Panc1 (cell line): ENCODE measurements at regions not wholly inside any gene's neighbourhood (a gene's known extent, or its start where the extent isn't known, plus 50 kb on each side); places are given as distances from the start of the nearest gene placed in this dataset.
A peak's percentile ranks its signal among the peaks of the same experiment; 100 is the strongest.
"Not testable (repeated sequence)": the region's sequence is repeated elsewhere in the genome, so short reads cannot be mapped to it uniquely, and the experiment has no call there.

Experiments
- ATAC-seq: fragments of 200-7000 bp; cut with Tn5 transposase; 2 replicates; pipeline ENCODE4 v1.9.1; 2020; ENCODE audit warnings: mild to moderate bottlenecking, moderate library complexity
- BruUV-seq: library from RNA; stranded (reverse); fragments of 400-500 nt; replicated peaks from 2 replicates; lab custom pipeline; 2021; lab: Mats Ljungman, UMichigan
- CTCF ChIA-PET: fragments of 300-600 bp; sonication (Branson Sonifier 250); formaldehyde crosslinking; loops from one replicate; lab custom pipeline; 2022; ENCODE audit warnings: antibody characterized with exemption; lab: Charles Lee
- POLR2A ChIA-PET: fragments of 300-600 bp; sonication (Branson Sonifier 250); formaldehyde crosslinking; loops from one replicate; lab custom pipeline; 2022; ENCODE audit warnings: antibody characterized with exemption; lab: Charles Lee
- DNase-seq: peaks from one replicate; pipeline ENCODE4 v3.0.0-alpha.2; 2010; ENCODE audit warnings: low read depth, low spot score
- H3K27ac ChIP-seq: 2 replicates; pipeline ENCODE4 v1.5.1; 2011; ENCODE audit warnings: mild to moderate bottlenecking, low read length, inconsistent platforms
- H3K27me3 ChIP-seq: fragments of 200-500 bp; sonication (Bioruptor generic); 2 replicates; pipeline ENCODE4 v1.6.0; 2014; ENCODE audit warnings: low read length, inconsistent platforms; ENCODE audit not compliant: control insufficient read depth, insufficient read depth
- H3K36me3 ChIP-seq: fragments of 200-500 bp; sonication (Bioruptor generic); 2 replicates; pipeline ENCODE4 v1.5.1; 2014; ENCODE audit warnings: inconsistent platforms, mild to moderate bottlenecking, low read length, moderate library complexity; ENCODE audit not compliant: control insufficient read depth, insufficient read depth
- H3K4me1 ChIP-seq: 2 replicates; pipeline ENCODE4 v1.5.1; 2011; ENCODE audit warnings: inconsistent platforms, mild to moderate bottlenecking, low read length, moderate library complexity; ENCODE audit not compliant: control insufficient read depth, insufficient read depth
- H3K4me3 ChIP-seq, 2 experiments: 2 replicates each; pipeline ENCODE4 v1.5.1; 2011 to 2012; ENCODE audit warnings: low read depth in 2 of 2, low read length in 2 of 2, mild to moderate bottlenecking in 2 of 2, inconsistent platforms in 1 of 2, moderate library complexity in 1 of 2
- H3K9me3 ChIP-seq: fragments of 200-500 bp; sonication (Bioruptor generic); 2 replicates; pipeline ENCODE4 v1.5.1; 2014; ENCODE audit warnings: low read depth, mild to moderate bottlenecking, inconsistent platforms, low read length, moderate library complexity; ENCODE audit not compliant: control insufficient read depth, insufficient read depth
- POLR2AphosphoS5 ChIP-seq: IDR thresholded peaks from 2 replicates; pipeline ENCODE4 v1.6.1; 2012; ENCODE audit warnings: mild to moderate bottlenecking, low read depth, low read length, moderate library complexity
- SIN3A ChIP-seq: IDR thresholded peaks from 2 replicates; pipeline ENCODE4 v1.6.1; 2012; ENCODE audit warnings: low read depth, mild to moderate bottlenecking, low read length, moderate library complexity, borderline replicate concordance; ENCODE audit not compliant: insufficient read depth
- TCF7L2 ChIP-seq: IDR thresholded peaks from 2 replicates; pipeline ENCODE4 v1.6.1; 2011; ENCODE audit warnings: mild to moderate bottlenecking, low read depth, low read length, inconsistent platforms
- in situ Hi-C: cut with HindIII; loops from 2 replicates; pipeline ENCODE4 v1.10.0; 2016; ENCODE audit warnings: low sequenced_read_pairs, low pct_unique_long_range_greater_than_20kb
- intact Hi-C: fragments of 100-400 bp; cut with micrococcal nuclease; formaldehyde crosslinking; loops from one replicate; pipeline ENCODE4 v1.10.0; 2022; ENCODE audit not compliant: unreplicated experiment
- TF ChIP-seq, protein P1 (sequence below): fragments of 450-650 bp; IDR thresholded peaks from 2 replicates; pipeline ENCODE4 v1.5.1; 2017; ENCODE audit warnings: mild to moderate bottlenecking
- TF ChIP-seq, protein P2 (sequence below), 2 experiments: IDR thresholded peaks; 2 replicates each; pipeline ENCODE4 v1.6.1; 2011 to 2012; ENCODE audit warnings: low read depth in 2 of 2, control low read depth in 1 of 2, low read length in 1 of 2, mild to moderate bottlenecking in 1 of 2, moderate library complexity in 1 of 2; ENCODE audit not compliant: insufficient read depth in 1 of 2

DNA sequence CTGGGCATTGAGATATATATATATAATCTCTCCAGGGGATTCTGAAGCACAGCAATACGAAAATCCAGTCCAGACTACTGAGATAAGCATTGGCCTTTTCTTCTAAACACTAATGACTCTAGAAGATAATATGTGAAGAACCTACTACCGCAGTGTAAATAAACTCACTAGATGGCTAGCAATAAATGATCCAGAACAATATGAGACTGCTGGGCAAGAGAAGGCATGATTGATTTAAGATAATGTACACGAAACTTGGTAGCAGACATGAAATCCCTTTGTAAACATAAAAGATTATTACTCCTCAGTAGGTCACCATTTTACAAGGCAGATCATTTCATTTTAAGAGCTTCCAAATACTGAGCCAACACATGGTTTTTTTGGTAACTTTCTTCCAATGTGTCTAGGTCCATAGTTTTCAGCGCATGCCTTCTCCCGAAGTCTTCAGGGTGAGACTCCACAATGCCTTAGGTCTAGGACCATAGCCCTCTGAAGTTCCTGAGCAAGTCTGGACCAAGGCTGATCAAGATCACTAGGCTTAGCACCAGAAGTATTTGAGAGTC lies 193.2 kb downstream of the LRRN1 start:
- intact Hi-C loops = no loop called here
- H3K4me3 ChIP-seq = no peak overlapping the region
- BruUV-seq = no TSS peak
- ChIA-PET CTCF (no interaction called here), POLR2A (no interaction called here)
- TF ChIP-seq, protein P1, sequence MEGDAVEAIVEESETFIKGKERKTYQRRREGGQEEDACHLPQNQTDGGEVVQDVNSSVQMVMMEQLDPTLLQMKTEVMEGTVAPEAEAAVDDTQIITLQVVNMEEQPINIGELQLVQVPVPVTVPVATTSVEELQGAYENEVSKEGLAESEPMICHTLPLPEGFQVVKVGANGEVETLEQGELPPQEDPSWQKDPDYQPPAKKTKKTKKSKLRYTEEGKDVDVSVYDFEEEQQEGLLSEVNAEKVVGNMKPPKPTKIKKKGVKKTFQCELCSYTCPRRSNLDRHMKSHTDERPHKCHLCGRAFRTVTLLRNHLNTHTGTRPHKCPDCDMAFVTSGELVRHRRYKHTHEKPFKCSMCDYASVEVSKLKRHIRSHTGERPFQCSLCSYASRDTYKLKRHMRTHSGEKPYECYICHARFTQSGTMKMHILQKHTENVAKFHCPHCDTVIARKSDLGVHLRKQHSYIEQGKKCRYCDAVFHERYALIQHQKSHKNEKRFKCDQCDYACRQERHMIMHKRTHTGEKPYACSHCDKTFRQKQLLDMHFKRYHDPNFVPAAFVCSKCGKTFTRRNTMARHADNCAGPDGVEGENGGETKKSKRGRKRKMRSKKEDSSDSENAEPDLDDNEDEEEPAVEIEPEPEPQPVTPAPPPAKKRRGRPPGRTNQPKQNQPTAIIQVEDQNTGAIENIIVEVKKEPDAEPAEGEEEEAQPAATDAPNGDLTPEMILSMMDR = no peak
- TF ChIP-seq TCF7L2 (no peak), SIN3A (no peak), POLR2AphosphoS5 (no peak)
- TF ChIP-seq, protein P2, sequence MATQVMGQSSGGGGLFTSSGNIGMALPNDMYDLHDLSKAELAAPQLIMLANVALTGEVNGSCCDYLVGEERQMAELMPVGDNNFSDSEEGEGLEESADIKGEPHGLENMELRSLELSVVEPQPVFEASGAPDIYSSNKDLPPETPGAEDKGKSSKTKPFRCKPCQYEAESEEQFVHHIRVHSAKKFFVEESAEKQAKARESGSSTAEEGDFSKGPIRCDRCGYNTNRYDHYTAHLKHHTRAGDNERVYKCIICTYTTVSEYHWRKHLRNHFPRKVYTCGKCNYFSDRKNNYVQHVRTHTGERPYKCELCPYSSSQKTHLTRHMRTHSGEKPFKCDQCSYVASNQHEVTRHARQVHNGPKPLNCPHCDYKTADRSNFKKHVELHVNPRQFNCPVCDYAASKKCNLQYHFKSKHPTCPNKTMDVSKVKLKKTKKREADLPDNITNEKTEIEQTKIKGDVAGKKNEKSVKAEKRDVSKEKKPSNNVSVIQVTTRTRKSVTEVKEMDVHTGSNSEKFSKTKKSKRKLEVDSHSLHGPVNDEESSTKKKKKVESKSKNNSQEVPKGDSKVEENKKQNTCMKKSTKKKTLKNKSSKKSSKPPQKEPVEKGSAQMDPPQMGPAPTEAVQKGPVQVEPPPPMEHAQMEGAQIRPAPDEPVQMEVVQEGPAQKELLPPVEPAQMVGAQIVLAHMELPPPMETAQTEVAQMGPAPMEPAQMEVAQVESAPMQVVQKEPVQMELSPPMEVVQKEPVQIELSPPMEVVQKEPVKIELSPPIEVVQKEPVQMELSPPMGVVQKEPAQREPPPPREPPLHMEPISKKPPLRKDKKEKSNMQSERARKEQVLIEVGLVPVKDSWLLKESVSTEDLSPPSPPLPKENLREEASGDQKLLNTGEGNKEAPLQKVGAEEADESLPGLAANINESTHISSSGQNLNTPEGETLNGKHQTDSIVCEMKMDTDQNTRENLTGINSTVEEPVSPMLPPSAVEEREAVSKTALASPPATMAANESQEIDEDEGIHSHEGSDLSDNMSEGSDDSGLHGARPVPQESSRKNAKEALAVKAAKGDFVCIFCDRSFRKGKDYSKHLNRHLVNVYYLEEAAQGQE (IDR thresholded peaks at IDR 0.05; ENCODE audit: insufficient read depth in 1 of 2, low read depth in 2 of 2, low read length in 1 of 2) = no peak
- ATAC-seq (no peak), DNase-seq (no peak)
- no peaks in the 10 kb centered on the region for H3K9me3 ChIP-seq
- no peaks in the 10 kb centered on the region for H3K36me3 ChIP-seq
- no peak overlapping the region for H3K27ac ChIP-seq
- in situ Hi-C loops = no loop called here
- H3K4me1 ChIP-seq = no peaks in the 10 kb centered on the region
- no peaks in the 10 kb centered on the region for H3K27me3 ChIP-seq

DNA sequence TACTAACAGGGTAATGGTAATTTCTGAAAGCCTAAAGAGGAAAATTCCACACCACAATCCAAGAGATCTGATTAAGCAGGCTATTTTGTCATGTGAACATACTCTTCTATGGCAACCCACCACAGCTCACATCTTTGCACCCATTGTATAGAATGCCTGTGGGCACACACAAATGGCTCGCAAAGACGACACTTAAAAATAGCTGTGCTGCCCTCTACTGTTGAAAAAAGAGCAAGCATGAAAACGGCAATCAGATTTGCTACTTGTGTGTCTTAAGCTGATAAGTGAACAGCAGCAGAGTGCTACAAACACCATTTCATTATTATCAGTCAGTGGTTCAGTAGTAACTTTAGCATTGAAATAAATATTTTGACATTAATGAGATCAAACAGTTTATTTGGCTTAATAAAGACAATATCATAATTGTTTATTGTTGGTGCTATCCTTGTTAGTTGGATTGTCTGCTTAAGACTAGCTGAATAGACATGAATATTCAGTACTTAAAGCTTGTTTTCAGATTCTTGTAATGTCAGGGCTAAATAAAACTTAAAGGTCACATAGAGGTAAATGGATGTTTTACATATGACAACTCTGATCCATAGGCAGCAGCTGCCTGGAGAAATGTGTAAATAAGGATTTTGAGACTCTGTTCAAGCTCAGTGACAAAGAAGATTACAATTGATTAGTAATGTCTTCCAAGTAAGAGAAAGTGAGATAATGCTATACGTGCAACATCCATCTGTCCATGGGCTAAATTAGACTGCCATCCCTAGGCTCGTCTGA lies 199.1 kb downstream of the LRRN1 start:
- H3K27me3 ChIP-seq = no peaks in the 10 kb centered on the region
- no TSS peak for BruUV-seq
- in situ Hi-C loops = no loop called here
- TF ChIP-seq POLR2AphosphoS5 = no peak
- TF ChIP-seq, protein P1 = peak; percentile 58
- peak; percentile 36 for DNase-seq
- no peak overlapping the region for H3K4me3 ChIP-seq
- intact Hi-C loops = loop anchor here (5.0 kb wide), 1 partner anchor 796 kb away; no protein-coding TSS in a partner anchor
- no peak for ATAC-seq
- H3K4me1 ChIP-seq = no peaks in the 10 kb centered on the region
- H3K27ac ChIP-seq = no peak overlapping the region
- ChIA-PET CTCF (interaction anchor here (0.6 to 1.7 kb wide), 3 partner anchors 219 to 798 kb away, joined by 3 to 9 read pairs (median 4); no protein-coding TSS in a partner anchor), POLR2A (no interaction called here)
- H3K9me3 ChIP-seq = no peaks in the 10 kb centered on the region
- no peaks in the 10 kb centered on the region for H3K36me3 ChIP-seq

GRCh38 chr3:3999340-3999739 lies 200.1 kb downstream of the LRRN1 start:
- H3K4me3 ChIP-seq, CTCF ChIA-PET, H3K36me3 ChIP-seq, H3K27me3 ChIP-seq, in situ Hi-C loops, POLR2A ChIA-PET, BruUV-seq, H3K27ac ChIP-seq, DNase-seq, H3K4me1 ChIP-seq, ATAC-seq, H3K9me3 ChIP-seq: not testable (repeated sequence)
- intact Hi-C loops = loop anchor here (5.0 kb wide), 1 partner anchor 797 kb away; no protein-coding TSS in a partner anchor
